ENCODE measurements at regions not wholly inside any gene's neighbourhood (a gene's known extent, or its start where the extent isn't known, plus 50 kb on each side); places are given as distances from the start of the nearest gene placed in this dataset.
A peak's percentile ranks its signal among the peaks of the same experiment; 100 is the strongest.

- no peak overlapping the region for H3K27ac ChIP-seq
- H3K4me3 ChIP-seq = no peak overlapping the region
- peaks cover 0 to 11% of the 10 kb centered on the region in 2 donors for H3K4me1 ChIP-seq
- H3K36me3 ChIP-seq = no peaks in the 10 kb centered on the region
- H3K9me3 ChIP-seq = no peaks in the 10 kb centered on the region
- no peak for TF ChIP-seq CTCF (IDR thresholded peaks at IDR 0.05)
- DNase-seq (ENCODE audit: low spot score) = peak; percentile 23
- peaks cover 4 to 15% of the 10 kb centered on the region in 2 donors for H3K27me3 ChIP-seq
Observed at GRCh38 chr14:101073598-101073965, 170.1 kb upstream of the RTL1 start.

GRCh38 chr14:101074196-101075024, 170.9 kb upstream of the RTL1 start:
- H3K4me1 ChIP-seq = peaks cover 0 to 11% of the 10 kb centered on the region in 2 donors
- peaks cover 4 to 15% of the 10 kb centered on the region in 2 donors for H3K27me3 ChIP-seq
- TF ChIP-seq CTCF (IDR thresholded peaks at IDR 0.05) = no peak
- peak; percentile 44 for DNase-seq (ENCODE audit: low spot score)
- H3K27ac ChIP-seq = no peak overlapping the region
- H3K4me3 ChIP-seq = no peak overlapping the region
- no peaks in the 10 kb centered on the region for H3K36me3 ChIP-seq
- no peaks in the 10 kb centered on the region for H3K9me3 ChIP-seq

- no peak for TF ChIP-seq CTCF (IDR thresholded peaks at IDR 0.05)
- peaks cover 4 to 15% of the 10 kb centered on the region in 2 donors for H3K27me3 ChIP-seq
Observed at GRCh38 chr14:101075025-101075800, 171.7 kb upstream of the RTL1 start.

GRCh38 chr14:101075801-101076413, 172.4 kb upstream of the RTL1 start:
- Histone ChIP-seq H3K27ac (no peak overlapping the region), H3K4me1 (peaks cover 0 to 11% of the 10 kb centered on the region in 2 donors), H3K4me3 (no peak overlapping the region), H3K36me3 (no peaks in the 10 kb centered on the region), H3K9me3 (peaks cover 0 to 3% of the 10 kb centered on the region in 2 donors), H3K27me3 (peaks cover 4 to 15% of the 10 kb centered on the region in 2 donors)
- no peak for TF ChIP-seq CTCF (IDR thresholded peaks at IDR 0.05)
- DNase-seq (ENCODE audit: low spot score) = peak; percentile 55

More at GRCh38 chr14:101075025-101075800, 171.7 kb upstream of the RTL1 start:
- H3K27ac ChIP-seq = no peak overlapping the region
- H3K4me1 ChIP-seq = peaks cover 0 to 11% of the 10 kb centered on the region in 2 donors
- DNase-seq (ENCODE audit: low spot score) = peak; percentile 53
- H3K4me3 ChIP-seq = no peak overlapping the region
- no peaks in the 10 kb centered on the region for H3K36me3 ChIP-seq
- H3K9me3 ChIP-seq = no peaks in the 10 kb centered on the region

- peaks cover 0 to 8% of the 10 kb centered on the region in 2 donors for H3K9me3 ChIP-seq
- TF ChIP-seq CTCF (IDR thresholded peaks at IDR 0.05) = no peak
- no peak overlapping the region for H3K27ac ChIP-seq
- H3K4me1 ChIP-seq = peaks cover 0 to 11% of the 10 kb centered on the region in 2 donors
- no peaks in the 10 kb centered on the region for H3K36me3 ChIP-seq
- H3K27me3 ChIP-seq = peaks cover 4 to 15% of the 10 kb centered on the region in 2 donors
- peak; percentile 34 for DNase-seq (ENCODE audit: low spot score)
- H3K4me3 ChIP-seq = no peak overlapping the region
Observed at GRCh38 chr14:101076451-101077198, 173.1 kb upstream of the RTL1 start.

Data from right atrium auricular region (tissue), 2 donors.